Ovary (tissue), 7 donors: ENCODE measurements at regions not wholly inside any gene's neighbourhood (a gene's known extent, or its start where the extent isn't known, plus 50 kb on each side); places are given as distances from the start of the nearest gene placed in this dataset.

Experiments
- DNase-seq, 5 donors: peaks; one replicate each; pipeline ENCODE4 v3.0.0-alpha.2; 2019 to 2020
- H3K27ac ChIP-seq, 2 donors: fragments of 200-600 bp; one replicate each; pipeline versions ENCODE4 v1.5.1 to v1.8.0; 2019 to 2022
- H3K27me3 ChIP-seq: fragments of 200-600 bp; one replicate; pipeline ENCODE4 v1.8.0; 2022
- H3K36me3 ChIP-seq: fragments of 200-600 bp; sonication (generic); one replicate; pipeline ENCODE4 v1.5.1; 2019
- H3K4me1 ChIP-seq: one replicate; pipeline ENCODE4 v1.8.1; 2013; ENCODE audit warnings: mild to moderate bottlenecking, moderate library complexity; ENCODE audit not compliant: insufficient read depth
- H3K4me3 ChIP-seq: fragments of 200-600 bp; sonication (generic); one replicate; pipeline ENCODE4 v1.5.1; 2017
- H3K9me3 ChIP-seq, 2 donors: fragments of 200-600 bp in 1 of 2; sonication (generic) in 1 of 2; one replicate each; pipeline versions ENCODE4 v1.5.1 to v1.8.1; 2013 to 2019; ENCODE audit warnings: mild to moderate bottlenecking in 1 of 2, moderate library complexity in 1 of 2
- CTCF ChIP-seq, 3 donors: fragments of 450-650 bp in 2 of 3; fragments of 200-600 bp in 1 of 3; IDR thresholded peaks; one replicate each; pipeline versions ENCODE4 v1.5.1 to v1.8.0; 2016 to 2022; ENCODE audit warnings: antibody characterized with exemption in 3 of 3, mild to moderate bottlenecking in 1 of 3
- EP300 ChIP-seq: sonication (generic); formaldehyde crosslinking; IDR thresholded peaks from one replicate; pipeline ENCODE4 v1.6.1; 2017; ENCODE audit warnings: antibody characterized with exemption
- POLR2A ChIP-seq: fragments of 450-650 bp; IDR thresholded peaks from one replicate; pipeline ENCODE4 v1.6.1; 2017; ENCODE audit warnings: antibody characterized with exemption, mild to moderate bottlenecking, moderate library complexity
- WGBS, 3 donors: extraction: QIAGEN DNeasy Blood & Tissue Kit in 1 of 3; methylation state at CpG; one replicate each; pipeline versions ENCODE4 v1.1.5 to v1.1.7; 2013 to 2017; 5-methylcytosine and 5-hydroxymethylcytosine counted together
- intact Hi-C, 4 donors: fragments of 100-400 bp; cut with DNase I; formaldehyde crosslinking; loops; one replicate each; pipeline versions ENCODE4 v1.11.0 to v1.15.1; 2022 to 2023
- donor health status: DM: no; HTN: no; CAD: no; lungs with moderate emphysema.
- donor health status: DM: no; HTN: no; CAD: no.
- donor health status: Bipolar disorder and iron deficiency.
- donor health status: DM: no; HTN: no; CAD: no.
- donor health status: DM: yes; HTN: yes; CAD: no.

- no peak for DNase-seq
These were observed 65.2 kb downstream of the OTX2 start for GRCh38 chr14:56745097-56745496.

GRCh38 chr14:56744016-56744415 lies 66.3 kb downstream of the OTX2 start:
- intact Hi-C loops: no loop called here
- Histone ChIP-seq H3K27ac (no peak overlapping the region), H3K27me3 (no peaks in the 10 kb centered on the region), H3K9me3 (no peaks in the 10 kb centered on the region), H3K4me3 (no peak overlapping the region), H3K4me1 (no peaks in the 10 kb centered on the region), H3K36me3 (no peaks in the 10 kb centered on the region)
- WGBS, 3 donors: 26 to 29% (median 28%) methylated on average over 3 of the region's 3 CpGs
- TF ChIP-seq POLR2A (no peak), EP300 (no peak), CTCF (IDR thresholded peaks at IDR 0.05) (no peak)
- no peak for DNase-seq

More at GRCh38 chr14:56745097-56745496, 65.2 kb downstream of the OTX2 start:
- WGBS, 3 donors: 49 to 61% (median 60%) methylated on average over 4 of the region's 4 CpGs
- no peak overlapping the region for H3K27ac ChIP-seq
- intact Hi-C loops: no loop called here
- no peaks in the 10 kb centered on the region for H3K9me3 ChIP-seq
- no peak overlapping the region for H3K4me3 ChIP-seq
- no peaks in the 10 kb centered on the region for H3K4me1 ChIP-seq
- no peaks in the 10 kb centered on the region for H3K36me3 ChIP-seq
- no peaks in the 10 kb centered on the region for H3K27me3 ChIP-seq
- TF ChIP-seq CTCF (IDR thresholded peaks at IDR 0.05) (no peak), POLR2A (no peak), EP300 (no peak)

DNA sequence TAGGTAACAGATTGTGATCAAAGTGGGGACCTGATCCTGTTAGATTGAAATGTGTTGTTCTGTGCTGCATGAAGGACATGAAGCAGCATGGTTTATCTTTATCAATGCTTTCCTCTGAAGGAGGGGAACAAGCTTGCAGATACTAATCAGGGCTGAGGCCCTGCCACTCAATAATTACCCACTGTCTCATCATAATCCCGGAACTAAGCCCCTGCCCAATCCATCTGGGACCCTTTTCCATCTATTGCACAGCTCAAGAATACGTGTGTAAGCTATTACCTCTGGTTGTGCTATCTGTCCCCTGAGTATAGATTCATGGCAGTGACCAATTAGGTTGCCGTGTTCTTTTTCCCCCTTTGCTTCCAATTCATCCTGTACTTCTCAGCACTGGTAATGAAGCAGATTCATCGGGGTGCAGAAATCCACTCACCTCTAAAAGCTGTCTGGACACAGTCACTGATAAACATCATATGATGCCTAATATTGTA lies 67.8 kb downstream of the OTX2 start:
- Histone ChIP-seq H3K27ac (no peak overlapping the region), H3K4me1 (no peaks in the 10 kb centered on the region), H3K4me3 (no peak overlapping the region), H3K36me3 (no peaks in the 10 kb centered on the region), H3K9me3 (no peaks in the 10 kb centered on the region), H3K27me3 (no peaks in the 10 kb centered on the region)
- intact Hi-C loops: no loop called here
- 89 to 92% (median 92%) methylated on average over 4 of the region's 4 CpGs for WGBS, 3 donors
- no peak for TF ChIP-seq POLR2A
- DNase-seq: no peak

GRCh38 chr14:56741325-56741724 lies 69.0 kb downstream of the OTX2 start:
- 48 to 63% (median 49%) methylated on average over 7 of the region's 7 CpGs for WGBS, 3 donors
- Histone ChIP-seq H3K27me3 (no peaks in the 10 kb centered on the region), H3K27ac (no peak overlapping the region), H3K4me3 (no peak overlapping the region), H3K36me3 (no peaks in the 10 kb centered on the region), H3K9me3 (no peaks in the 10 kb centered on the region), H3K4me1 (no peaks in the 10 kb centered on the region)
- intact Hi-C loops: no loop called here
- DNase-seq: peak; percentile 68 to 85 (median 70)
- TF ChIP-seq CTCF (IDR thresholded peaks at IDR 0.05): no peak

DNA sequence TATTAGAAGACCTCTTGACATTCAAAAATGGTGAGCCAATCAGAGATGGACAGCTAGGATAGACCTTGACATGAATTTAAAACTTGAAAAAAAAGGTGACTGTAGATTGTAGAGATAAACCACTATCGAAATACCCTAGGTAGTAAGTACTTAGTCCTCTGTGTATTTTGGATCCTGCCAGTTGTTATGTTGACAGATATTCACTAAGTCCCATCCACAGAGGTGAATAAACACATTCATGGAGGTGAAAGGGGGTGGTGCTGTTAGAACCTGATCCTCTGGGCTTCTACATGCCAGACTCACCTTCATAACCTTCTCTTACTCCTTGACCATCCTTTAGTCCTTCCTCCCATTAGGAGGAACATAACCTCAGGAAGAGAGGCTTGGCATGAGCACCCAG lies 72.3 kb downstream of the OTX2 start:
- WGBS, 3 donors: 86 to 94% (median 86%) methylated on average over 1 of the region's 1 CpG
- intact Hi-C loops: no loop called here

More for the DNA sequence above, 72.3 kb downstream of the OTX2 start:
- no peak overlapping the region for H3K4me3 ChIP-seq
- no peak for DNase-seq
- H3K27ac ChIP-seq: no peak overlapping the region
- no peaks in the 10 kb centered on the region for H3K36me3 ChIP-seq
- no peaks in the 10 kb centered on the region for H3K4me1 ChIP-seq
- no peaks in the 10 kb centered on the region for H3K9me3 ChIP-seq
- TF ChIP-seq EP300: no peak
- no peak for TF ChIP-seq POLR2A
- no peak for TF ChIP-seq CTCF (IDR thresholded peaks at IDR 0.05)
- no peaks in the 10 kb centered on the region for H3K27me3 ChIP-seq
